NCI-H2227 (cell line): ENCODE measurements at regions not wholly inside any gene's neighbourhood (a gene's known extent, or its start where the extent isn't known, plus 50 kb on each side); places are given as distances from the start of the nearest gene placed in this dataset.

Experiments used
- DNase-seq: peaks from one replicate; lab custom pipeline; 2025; ENCODE audit not compliant: unreplicated experiment; lab: John Stamatoyannopoulos, UW

DNA sequence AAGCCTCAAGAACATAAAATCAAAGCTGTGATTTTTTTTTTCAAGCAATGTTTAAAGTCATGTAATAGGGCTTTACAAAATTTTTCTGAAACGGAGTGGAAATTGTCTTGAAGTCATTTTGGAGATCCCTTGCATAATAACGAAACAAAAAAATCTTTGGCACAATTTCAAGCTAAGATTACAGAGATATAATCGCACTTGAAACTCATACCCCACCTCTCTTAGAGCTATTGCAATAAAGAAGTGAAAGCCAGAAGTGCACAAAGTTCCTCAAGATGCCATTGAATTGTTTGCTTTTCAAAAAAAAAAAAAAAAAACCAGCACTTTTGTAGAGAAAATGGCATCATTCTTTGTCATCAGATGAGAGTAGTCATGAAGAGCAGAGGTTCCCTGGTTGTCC lies 152.3 kb downstream of the PAX3 start:
- no peak for DNase-seq

DNA sequence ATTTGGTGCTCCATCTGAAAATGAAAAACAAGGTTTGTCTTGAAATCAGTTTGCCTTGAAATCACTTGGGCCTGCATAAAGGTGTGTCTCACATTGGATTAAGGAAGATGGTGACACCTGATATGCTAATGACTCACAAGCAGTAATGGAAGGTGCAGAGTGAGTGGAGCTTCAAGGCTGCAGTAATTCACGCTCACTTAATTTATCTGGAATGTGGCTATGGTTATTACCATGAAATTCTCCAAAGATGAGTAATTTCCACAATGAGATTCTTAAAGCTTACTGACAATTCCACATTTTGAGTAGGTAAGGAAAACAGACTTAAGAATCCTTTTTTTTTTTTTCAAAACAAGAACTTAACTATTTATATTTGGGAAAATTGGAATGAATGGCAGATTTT lies 156.8 kb downstream of the PAX3 start:
- no peak for DNase-seq

DNA sequence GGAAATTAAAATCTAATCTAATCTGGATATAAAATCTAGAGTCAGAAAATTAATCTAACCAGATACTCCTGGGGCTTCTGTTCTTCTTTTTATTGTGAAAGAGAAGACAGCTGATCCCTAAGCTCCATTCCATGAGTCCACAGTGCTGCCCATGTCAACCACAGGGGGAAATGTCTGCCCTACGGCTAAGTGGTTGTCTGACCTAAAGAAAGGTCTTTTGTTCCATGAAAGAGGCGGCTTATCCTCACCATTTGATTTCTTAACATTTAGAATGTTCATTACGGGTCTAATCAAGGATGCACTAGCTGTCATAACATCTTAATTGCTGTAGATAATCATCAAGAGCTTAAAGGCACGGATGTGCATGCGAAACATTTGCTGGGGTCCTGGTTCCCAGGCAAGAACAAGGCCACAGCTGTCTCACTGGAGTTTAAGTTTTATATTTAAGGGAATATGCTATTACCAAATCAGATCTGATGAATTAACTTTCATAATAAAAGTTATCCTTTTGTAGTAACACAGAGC lies 162.6 kb downstream of the PAX3 start:
- DNase-seq = no peak

DNA sequence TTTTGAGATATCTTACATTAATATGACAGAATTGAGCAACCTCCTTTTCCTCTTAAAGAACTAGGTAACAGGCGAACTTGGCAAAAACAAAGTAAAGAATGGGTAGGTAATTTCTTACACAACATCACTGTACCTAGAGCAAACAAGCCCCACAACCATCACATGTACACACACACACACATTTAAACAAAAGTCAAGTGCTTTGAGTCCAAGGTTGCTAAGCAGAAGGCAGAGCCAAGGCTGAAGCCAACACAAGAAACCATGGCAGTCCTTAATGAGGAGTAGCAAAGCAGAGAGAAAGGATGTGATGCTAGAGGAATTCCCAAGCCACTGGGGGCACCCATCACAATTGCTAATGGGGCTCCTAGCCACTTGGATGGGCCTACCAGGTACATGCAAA lies 164.1 kb downstream of the PAX3 start:
- DNase-seq = no peak

DNA sequence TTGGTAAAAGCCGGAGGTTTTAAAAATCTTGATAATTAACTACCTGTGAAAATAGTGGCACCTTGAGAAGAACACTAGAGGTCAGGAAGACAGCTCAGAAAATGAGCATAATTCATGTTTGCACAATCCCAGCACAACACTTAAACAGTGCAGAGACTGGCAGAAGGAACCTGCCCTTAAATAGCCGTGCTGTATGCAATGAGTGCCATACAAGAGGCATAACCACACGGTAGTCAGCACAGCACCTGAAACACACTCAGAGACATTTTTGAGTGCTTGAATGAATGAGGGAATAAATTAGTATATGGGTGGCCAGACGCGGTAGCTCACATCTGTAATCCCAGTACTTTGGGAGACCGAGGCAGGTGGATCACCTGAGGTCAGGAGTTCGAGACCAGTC lies 164.9 kb downstream of the PAX3 start:
- no peak for DNase-seq

DNA sequence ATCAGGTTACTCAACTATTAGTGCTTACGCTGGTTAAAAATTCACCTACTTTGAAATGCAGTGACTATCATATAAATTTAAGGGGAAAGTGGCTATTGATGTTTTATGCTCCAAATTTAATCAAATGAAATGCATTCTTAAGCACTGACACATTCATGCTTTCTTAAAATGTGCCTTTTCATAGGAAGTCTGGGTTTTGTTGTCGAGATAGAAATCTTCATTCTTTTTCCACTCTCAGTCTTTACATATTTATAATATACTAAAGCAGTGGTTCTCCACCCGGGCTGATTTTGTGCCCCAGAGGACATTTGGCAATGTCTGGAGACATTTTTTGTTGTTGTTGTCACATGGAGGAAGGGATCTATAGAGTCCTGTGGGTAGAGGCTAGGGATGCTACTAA lies 167.9 kb downstream of the PAX3 start:
- DNase-seq = no peak

DNA sequence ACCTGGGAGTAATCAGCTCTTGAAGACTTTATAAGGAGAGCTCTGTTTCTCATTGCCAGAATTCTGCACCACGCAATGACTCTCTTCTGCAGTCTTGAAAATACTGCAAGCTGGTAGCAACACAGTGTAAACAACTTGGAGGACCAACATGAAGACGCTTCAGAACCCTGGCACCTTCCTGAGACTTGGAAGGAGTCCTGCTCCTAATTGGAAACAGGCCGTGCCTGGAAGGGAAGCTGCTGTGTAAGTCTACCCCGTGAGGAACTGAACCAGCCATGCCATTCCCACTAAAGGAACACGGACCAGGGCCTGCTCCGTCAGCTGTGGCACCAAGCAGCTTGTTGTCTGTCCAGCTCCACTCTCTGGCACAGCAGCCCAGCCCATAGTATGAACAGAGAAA lies 171.1 kb downstream of the PAX3 start:
- DNase-seq = no peak

DNA sequence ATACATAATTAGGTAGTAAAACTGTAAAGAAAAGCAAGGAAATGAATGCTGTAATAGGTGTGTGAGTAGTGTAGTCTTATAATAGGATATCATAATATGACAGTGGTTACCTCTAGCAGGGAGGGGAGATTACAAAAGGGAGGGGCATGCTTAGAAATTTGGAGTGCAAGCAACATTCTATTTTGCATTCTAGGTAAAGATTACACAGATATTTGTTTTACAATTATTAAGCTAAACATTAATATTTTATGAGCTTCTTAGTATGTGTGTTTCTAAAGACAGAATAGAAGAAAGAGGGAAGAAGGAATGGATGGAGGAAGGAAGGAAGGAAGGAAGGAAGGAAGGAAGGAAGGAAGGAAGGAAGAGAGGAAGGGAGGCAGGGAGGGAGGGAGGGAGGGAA lies 177.9 kb downstream of the PAX3 start:
- no peak for DNase-seq

DNA sequence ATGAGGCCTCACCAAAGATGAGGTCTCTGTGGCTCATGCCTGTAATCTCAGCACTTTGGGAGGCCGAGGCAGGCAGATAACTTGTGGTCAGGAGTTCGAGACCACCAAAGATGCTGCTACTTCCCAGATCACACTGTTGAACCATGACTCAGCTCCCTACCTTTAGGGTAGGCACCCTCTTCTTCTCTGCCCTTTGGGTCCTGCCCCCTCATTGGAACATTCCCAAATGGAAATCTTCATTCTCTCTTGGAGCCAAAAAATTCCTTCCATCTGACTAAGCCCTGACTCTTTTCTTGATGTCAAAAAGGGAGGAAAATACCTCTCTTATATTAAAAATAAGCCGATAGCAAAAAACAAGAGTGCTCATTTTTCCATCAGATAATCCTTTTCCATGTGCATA lies 183.5 kb downstream of the PAX3 start:
- DNase-seq = no peak

DNA sequence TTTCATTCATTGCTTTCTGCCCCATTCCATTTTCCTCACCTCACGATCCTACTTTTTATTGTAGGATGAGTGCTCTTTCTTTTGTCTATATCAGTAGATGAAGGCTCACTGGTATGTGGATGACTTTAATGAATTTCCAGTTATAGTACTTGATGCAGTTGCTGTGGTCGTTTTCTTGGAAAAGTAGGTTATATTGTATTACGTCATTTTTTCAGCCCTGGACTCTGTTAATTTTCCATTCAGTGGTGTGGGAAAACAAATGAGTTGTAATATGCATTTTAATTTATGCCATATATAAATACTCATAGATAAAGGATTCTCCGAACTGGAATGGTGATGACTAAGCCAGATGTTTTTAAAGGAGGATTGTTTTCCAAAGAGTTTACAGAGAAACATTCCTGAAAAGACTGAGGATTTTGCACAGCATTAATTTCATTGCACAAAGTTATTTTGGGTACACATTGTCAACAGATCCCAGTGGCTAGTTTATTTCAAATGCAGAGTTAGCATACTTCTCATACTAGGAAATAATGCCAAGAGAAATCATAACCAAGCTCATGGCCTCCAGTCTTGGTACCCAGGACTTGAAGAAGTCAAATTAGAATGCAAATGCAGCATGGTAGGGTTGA lies 189.7 kb downstream of the PAX3 start:
- no peak for DNase-seq

DNA sequence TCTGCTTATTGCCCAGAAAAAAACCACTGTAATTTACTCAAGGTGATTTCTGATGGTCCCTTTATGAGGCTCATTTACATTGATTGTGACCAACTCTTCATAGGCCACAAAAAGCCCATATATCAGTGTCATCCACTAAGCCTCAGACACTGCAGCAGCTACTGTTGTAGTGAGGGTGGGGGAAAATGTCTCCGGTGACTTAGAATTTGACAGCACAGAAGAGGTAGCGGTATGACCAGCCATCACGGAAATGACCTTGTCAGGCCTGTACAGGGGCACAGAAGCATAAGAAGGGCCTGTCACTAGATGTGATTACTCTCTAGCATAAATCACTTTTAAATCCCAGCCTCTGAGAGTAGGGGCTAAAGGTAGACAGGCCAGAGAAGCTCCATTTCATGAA lies 190.3 kb downstream of the PAX3 start:
- DNase-seq = no peak

DNA sequence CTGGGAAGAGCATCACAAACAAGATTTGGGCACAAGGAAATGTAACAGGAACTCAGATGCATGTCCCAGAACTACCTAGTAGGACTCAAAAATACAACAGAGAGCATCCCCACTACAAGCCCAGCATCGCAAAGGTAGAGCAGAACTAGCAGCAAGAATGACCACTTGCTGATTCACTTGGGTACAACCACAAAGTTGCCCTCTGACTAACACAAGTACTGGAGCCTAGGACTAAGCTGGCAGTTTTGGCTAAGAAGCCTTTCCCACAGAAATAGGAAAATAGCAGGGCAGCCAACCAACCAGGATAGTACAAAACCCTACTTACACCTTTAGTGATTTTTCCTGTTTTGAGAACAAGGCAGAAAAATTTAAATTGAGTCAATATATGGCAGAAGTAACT lies 193.8 kb downstream of the PAX3 start:
- no peak for DNase-seq

DNA sequence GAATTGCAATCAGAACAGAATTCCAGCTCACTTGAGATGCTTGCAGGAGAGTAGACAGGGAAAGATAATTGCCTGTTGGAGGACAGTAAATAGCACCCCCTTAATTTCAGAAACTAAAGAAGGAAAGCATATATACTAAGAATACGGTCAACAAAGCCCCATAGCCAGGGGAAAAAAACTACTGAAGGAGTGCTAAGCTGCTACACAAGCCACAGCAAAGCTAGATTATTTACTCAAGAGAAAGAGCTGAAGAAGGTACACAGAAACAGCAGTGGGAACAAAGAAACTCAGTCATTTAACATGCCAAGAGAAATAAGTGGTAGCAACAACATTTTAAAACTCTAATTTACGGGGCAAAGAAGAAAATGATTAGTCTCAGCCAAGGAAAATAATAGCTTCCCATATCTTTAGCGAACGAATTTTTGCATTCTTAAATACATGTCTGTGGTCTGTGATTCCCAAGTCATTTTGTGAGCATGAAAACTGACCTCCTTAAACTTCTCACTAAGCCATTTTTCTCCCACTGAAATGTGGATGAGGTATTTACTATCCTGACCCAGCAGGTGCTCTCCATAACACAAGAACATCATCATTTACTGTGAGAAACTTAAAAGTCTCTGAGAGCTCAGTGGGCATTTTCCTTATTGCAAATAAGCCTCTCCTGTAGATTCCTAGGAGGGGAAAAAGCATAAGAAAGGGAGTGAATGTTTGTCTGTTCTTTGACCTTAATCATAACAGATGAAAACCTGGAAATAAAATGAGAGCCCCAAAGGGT lies 196.0 kb downstream of the PAX3 start:
- peak; percentile 34 for DNase-seq

DNA sequence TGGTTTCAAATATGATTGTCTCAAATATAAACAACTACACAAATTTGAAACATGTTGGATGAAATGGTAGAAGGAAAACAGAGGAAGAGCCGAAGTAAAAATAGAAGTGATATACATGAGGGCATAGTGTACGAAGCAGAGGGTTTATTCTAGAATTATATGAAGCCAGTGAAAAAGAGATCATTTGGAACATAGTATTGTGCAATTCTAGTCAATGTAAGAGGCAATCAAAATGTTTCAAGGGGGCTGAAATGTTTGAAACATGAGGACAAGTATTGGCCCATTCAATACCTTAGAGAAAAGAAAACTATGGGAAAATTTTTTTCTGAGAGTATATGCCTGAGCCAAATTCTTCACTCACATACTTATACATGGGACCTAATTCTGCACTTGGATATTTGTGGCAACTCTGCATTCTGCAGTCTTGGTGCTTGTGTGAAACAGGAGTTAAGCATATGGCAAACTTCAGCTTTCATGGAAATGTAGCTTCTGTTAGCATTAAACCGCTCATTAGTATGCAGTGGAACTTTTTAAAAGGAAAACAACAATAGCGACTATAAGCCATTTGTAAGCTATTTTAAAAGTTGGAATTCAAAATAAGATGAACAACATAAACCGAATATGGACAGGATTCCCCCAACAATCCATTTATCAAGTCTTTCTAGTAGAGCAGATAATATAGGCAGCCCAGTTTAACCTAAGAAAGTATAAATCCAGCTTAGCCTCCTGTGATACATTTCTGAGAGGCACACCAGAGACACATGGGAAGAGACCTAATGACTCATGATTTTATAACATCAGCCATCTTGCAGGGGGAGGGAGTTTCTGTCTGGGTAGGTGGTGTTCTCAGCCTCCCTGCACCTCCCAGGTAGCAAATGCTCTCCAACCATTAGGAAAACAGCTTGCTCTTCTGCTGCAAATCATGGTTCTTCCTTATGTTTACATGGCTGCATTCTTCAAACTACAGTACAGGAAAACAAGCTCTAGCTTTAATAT lies 197.8 kb downstream of the PAX3 start:
- no peak for DNase-seq

DNA sequence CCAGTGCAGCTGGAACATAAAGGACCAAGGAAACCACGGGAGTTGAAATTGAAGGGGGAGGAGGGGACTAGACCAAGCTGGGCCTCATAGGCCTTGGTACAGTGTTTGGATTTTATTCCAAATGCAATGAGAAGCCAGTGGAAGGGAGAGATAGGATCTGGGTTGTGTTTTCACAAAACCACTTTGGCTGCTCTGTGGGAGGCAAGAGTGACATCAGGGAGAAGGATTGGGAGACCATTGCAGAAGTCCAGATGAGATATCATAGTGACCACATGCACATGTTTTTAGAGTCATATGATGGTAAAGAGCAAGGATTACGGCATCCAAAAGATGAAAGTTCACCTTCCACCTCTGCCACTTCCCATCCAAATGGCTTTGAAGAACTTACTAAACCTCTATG lies 210.2 kb downstream of the PAX3 start:
- DNase-seq = no peak

DNA sequence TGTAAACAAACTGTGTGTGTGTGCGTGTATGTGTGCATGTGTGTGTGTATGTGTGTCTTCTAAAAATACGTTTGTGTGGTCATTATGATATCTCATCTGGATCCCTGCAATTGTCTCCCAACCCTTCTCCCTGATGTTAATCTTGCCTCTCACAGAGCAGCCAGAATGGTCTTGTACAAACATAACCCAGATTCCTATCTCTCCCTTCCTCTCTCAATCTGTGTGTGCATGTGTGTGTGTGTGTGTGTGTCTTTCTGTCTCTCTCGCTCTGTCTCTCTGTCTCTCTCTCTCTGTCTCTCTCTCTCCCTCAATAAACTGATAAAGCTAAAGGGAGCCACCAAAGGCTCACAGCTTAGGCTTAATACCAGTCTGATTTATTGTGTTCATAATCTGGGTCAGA lies 210.8 kb downstream of the PAX3 start:
- no peak for DNase-seq

DNA sequence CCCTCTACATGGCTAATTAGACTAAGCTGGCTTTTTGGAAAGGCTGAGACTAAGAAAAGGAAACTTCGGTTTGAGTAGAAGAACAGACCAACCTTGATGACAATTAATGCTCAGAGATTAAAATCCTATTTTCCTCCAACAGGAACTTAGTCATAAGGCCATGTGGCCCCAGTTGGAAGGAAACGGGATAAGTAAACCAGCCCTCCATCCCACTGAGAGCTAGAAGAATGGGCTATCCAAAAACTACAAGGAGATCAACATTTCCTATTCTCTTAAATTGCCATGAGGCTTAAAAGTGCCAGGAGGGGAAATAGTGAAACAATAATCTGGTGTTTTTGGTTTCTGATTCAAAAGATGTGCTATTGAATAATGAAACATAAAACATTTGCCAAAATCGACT lies 216.6 kb downstream of the PAX3 start:
- no peak for DNase-seq

DNA sequence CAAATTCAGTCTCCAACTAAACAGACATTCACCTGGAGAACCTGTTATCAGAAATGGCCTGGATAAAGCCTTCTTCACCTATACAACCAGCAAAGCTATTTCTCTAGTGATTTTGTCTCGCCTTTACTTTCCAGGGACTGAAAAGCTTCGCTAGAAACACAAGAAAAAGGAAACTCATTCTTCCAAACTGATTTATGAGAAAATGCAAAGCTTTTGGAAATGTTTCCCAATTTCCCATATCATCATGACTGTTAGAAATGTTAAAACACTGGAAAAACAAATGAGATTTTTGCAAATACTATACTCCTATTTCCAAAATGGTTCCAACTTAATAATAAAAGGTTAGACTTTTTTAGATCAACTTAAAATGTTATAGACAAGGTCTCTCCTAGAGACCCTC lies 218.7 kb downstream of the PAX3 start:
- no peak for DNase-seq

DNA sequence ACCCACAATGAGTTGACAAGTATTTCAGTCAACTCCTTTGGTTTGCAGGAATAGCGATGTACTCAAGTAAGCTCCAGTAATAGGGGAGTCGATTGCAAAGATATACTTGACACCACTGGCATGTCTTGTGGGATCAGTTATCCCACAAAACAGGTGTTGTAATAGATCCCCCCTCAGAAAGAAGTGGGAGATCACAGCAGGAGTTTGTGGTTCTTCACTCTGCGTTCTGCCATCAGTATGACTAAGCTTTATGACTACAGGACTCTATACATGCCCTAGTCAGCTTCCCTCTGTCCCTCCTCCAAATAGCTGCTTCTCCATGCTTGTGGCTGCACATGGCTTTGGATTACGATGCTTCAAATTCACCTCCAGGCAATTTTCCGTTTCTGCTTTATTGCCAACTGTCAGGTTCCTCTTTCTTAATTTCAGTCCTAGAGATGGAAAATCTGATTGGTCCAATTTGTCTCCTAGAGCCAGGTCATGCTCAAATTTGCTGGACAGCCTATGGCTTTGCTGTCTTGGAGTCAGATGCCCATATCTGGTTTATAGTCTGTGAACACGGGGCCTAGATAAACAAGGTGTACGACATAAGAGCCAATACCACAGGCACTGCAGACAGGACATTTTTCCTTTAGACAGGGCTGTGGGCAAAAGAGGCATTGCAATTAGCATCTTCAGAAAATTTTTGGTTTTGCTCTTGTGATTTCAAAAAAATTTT lies 221.7 kb downstream of the PAX3 start:
- no peak for DNase-seq

DNA sequence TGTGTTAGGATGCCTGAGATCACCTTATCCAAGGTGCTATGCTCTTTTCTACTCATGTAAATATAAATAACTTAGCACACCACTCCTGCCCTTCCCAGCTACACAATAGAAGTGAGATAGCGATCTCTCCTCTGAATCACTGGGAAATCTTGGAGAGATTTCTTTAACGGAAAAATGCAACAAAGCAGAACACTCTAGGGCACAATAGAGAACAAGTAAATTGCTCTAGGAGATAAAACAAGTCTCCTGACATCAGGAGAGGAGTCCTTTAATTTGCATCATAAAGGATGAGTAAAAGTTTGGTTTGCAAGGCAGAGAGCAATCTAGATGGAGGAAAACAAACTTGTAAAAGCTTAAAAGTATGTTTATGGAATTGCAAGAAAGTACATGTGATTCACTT lies 224.1 kb downstream of the PAX3 start:
- DNase-seq = no peak

DNA sequence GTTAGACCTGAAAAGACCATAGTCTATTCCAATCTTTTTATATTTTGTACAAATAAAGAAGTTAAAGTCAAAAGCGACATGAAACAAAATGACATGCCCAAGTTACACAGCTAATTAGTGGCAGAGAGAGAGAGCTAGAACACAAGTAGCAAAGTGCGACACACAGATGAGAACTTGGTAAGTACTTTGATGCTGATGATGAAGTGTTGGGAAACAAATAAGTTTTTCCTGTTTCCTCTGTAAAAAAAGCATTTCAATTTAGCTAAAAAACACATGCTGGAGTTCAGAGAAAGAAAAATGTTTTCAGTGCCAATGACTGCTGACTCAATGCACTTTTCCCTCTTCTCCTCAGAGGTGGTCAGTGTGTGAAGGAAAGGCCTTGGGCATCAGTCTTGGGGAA lies 226.9 kb downstream of the PAX3 start:
- no peak for DNase-seq
